Fibroblast of lung (primary cell): ENCODE measurements at regions not wholly inside any gene's neighbourhood (a gene's known extent, or its start where the extent isn't known, plus 50 kb on each side); places are given as distances from the start of the nearest gene placed in this dataset.
A peak's percentile ranks its signal among the peaks of the same experiment; 100 is the strongest.

Experiments used
- DNase-seq, 2 donors: peaks; one replicate each; pipeline versions ENCODE4 v3.0.0 to v3.0.0-alpha.2; 2010; ENCODE audit warnings: low read depth in 2 of 2
- H2AFZ ChIP-seq: 2 replicates; pipeline ENCODE4 v1.5.1; 2012; ENCODE audit warnings: low read length, control low read depth, inconsistent platforms
- H3K27ac ChIP-seq: 2 replicates; pipeline ENCODE4 v1.5.1; 2011; ENCODE audit warnings: low read length, control low read depth; ENCODE audit not compliant: insufficient read depth
- H3K27me3 ChIP-seq: 2 replicates; pipeline ENCODE4 v1.5.1; 2011; ENCODE audit warnings: mild to moderate bottlenecking, low read length; ENCODE audit not compliant: control insufficient read depth, insufficient read depth
- H3K36me3 ChIP-seq: 2 replicates; pipeline ENCODE4 v1.5.1; 2011; ENCODE audit warnings: low read length; ENCODE audit not compliant: control insufficient read depth, insufficient read depth
- H3K4me1 ChIP-seq: 2 replicates; pipeline ENCODE4 v1.5.1; 2011; ENCODE audit warnings: low read length; ENCODE audit not compliant: control insufficient read depth, insufficient read depth; ENCODE audit errors: extremely low read depth
- H3K4me2 ChIP-seq: 2 replicates; pipeline ENCODE4 v1.5.1; 2011; ENCODE audit warnings: low read length, control low read depth; ENCODE audit not compliant: insufficient read depth; ENCODE audit errors: extremely low read depth
- H3K4me3 ChIP-seq, 4 experiments: fragments of 200-600 bp in 1 of 4; sonication (generic) in 1 of 4; replicated peaks in 1 of 4; 2 replicates each; pipeline ENCODE4 v1.5.1; 2011 to 2016; ENCODE audit warnings: low read length in 4 of 4, low read depth in 3 of 4, mild to moderate bottlenecking in 3 of 4, control low read depth in 2 of 4, inconsistent platforms in 1 of 4, mixed read lengths in 1 of 4; ENCODE audit not compliant: insufficient read depth in 1 of 4; ENCODE audit errors: control extremely low read depth in 1 of 4
- H3K79me2 ChIP-seq: 2 replicates; pipeline ENCODE4 v1.5.1; 2012; ENCODE audit warnings: mild to moderate bottlenecking, low read length, inconsistent platforms; ENCODE audit not compliant: control insufficient read depth, insufficient read depth
- H3K9ac ChIP-seq: 2 replicates; pipeline ENCODE4 v1.5.1; 2011; ENCODE audit warnings: mild to moderate bottlenecking, low read length, control low read depth; ENCODE audit not compliant: insufficient read depth
- H3K9me3 ChIP-seq: 2 replicates; pipeline ENCODE4 v1.5.1; 2012; ENCODE audit warnings: low read depth, low read length; ENCODE audit not compliant: control insufficient read depth, insufficient read depth
- H4K20me1 ChIP-seq: 2 replicates; pipeline ENCODE4 v1.5.1; 2011; ENCODE audit warnings: low read length; ENCODE audit not compliant: control insufficient read depth, insufficient read depth; ENCODE audit errors: extremely low read depth
- CTCF ChIP-seq, 2 donors: IDR thresholded peaks in 1 of 2; conservative IDR thresholded peaks in 1 of 2; 1 replicate in 1 of 2; 2 replicates in 1 of 2; pipeline ENCODE4 v1.5.1; 2011 to 2012; ENCODE audit warnings: low read length in 2 of 2, control low read depth in 1 of 2, inconsistent platforms in 1 of 2, low read depth in 1 of 2, mild to moderate bottlenecking in 1 of 2
- EZH2 ChIP-seq: IDR thresholded peaks from 2 replicates; pipeline ENCODE4 v1.5.1; 2012; ENCODE audit warnings: low read length, control low read depth, mild to moderate bottlenecking; ENCODE audit errors: missing control alignments

- no peak overlapping the region for H2AFZ ChIP-seq
- H3K4me3 ChIP-seq: no peak overlapping the region
- no peak for DNase-seq
- no peaks in the 10 kb centered on the region for H3K9me3 ChIP-seq
- no peaks in the 10 kb centered on the region for H4K20me1 ChIP-seq
- no peaks in the 10 kb centered on the region for H3K27me3 ChIP-seq
- no peak overlapping the region for H3K27ac ChIP-seq
- H3K4me1 ChIP-seq: no peaks in the 10 kb centered on the region
- H3K4me2 ChIP-seq: no peak overlapping the region
- no peaks in the 10 kb centered on the region for H3K79me2 ChIP-seq
- H3K9ac ChIP-seq: no peak overlapping the region
- H3K36me3 ChIP-seq: no peaks in the 10 kb centered on the region
- TF ChIP-seq CTCF (conservative IDR thresholded peaks at IDR 0.05 in 1 of 2, IDR thresholded peaks at IDR 0.05 in 1 of 2; ENCODE audit: low read depth in 1 of 2, low read length in 2 of 2): no peak
These were observed 106.0 kb downstream of the PALM2AKAP2 start for GRCh38 chr9:109886041-109886440.

GRCh38 chr9:109886617-109887016 is 106.6 kb downstream of the PALM2AKAP2 start:
- Histone ChIP-seq H3K27ac (no peak overlapping the region), H3K4me3 (no peak overlapping the region), H3K36me3 (peaks cover 1% of the 10 kb centered on the region), H3K9ac (no peak overlapping the region), H3K27me3 (no peaks in the 10 kb centered on the region), H2AFZ (no peak overlapping the region), H3K79me2 (no peaks in the 10 kb centered on the region), H3K4me1 (no peaks in the 10 kb centered on the region), H3K4me2 (no peak overlapping the region), H4K20me1 (no peaks in the 10 kb centered on the region), H3K9me3 (no peaks in the 10 kb centered on the region)
- TF ChIP-seq CTCF (conservative IDR thresholded peaks at IDR 0.05 in 1 of 2, IDR thresholded peaks at IDR 0.05 in 1 of 2; ENCODE audit: low read depth in 1 of 2, low read length in 2 of 2) (no peak), EZH2 (no peak)
- peak in 1 of 2 donors; percentile 18 for DNase-seq

DNA sequence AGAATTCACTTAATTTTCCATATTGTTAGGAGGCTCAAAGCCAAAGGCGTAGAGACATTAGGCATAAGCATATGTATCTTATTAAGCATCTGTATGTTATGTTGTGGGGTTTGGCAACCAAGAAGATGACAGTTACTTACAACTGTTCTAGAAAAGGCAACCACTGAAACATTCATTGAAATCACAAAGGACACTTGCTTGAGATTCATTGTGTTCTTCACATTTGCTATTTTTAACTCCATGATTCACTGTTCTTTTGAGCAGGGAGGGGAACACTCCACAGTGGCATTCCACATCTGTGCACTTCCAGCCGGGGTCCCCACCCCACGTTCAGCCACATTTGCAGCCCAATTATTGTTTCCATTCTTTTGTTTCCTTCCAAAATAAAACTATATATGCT is 107.1 kb downstream of the PALM2AKAP2 start:
- H2AFZ ChIP-seq: no peak overlapping the region
- peak overlapping the region; percentile 8 for H3K4me2 ChIP-seq
- H3K4me1 ChIP-seq: no peaks in the 10 kb centered on the region
- no peaks in the 10 kb centered on the region for H3K79me2 ChIP-seq
- H3K27me3 ChIP-seq: no peaks in the 10 kb centered on the region
- H3K9me3 ChIP-seq: no peaks in the 10 kb centered on the region
- no peak overlapping the region for H3K4me3 ChIP-seq
- no peak overlapping the region for H3K9ac ChIP-seq
- H3K27ac ChIP-seq: no peak overlapping the region
- H3K36me3 ChIP-seq: peaks cover 1% of the 10 kb centered on the region
- TF ChIP-seq CTCF (conservative IDR thresholded peaks at IDR 0.05 in 1 of 2, IDR thresholded peaks at IDR 0.05 in 1 of 2; ENCODE audit: low read depth in 1 of 2, low read length in 2 of 2) (no peak), EZH2 (no peak)
- no peaks in the 10 kb centered on the region for H4K20me1 ChIP-seq
- peak; percentile 79 to 85 for DNase-seq
